ENCODE measurements at regions not wholly inside any gene's neighbourhood (a gene's known extent, or its start where the extent isn't known, plus 50 kb on each side); places are given as distances from the start of the nearest gene placed in this dataset.

- H3K36me3 Mint-ChIP-seq: no peaks in the 10 kb centered on the region
- no peak for DNase-seq (ENCODE audit: extremely low spot score, unreplicated experiment)
- no peak for TF ChIP-seq CTCF (conservative IDR thresholded peaks at IDR 0.05)
- no peaks in the 10 kb centered on the region for H3K9me3 Mint-ChIP-seq
- H3K4me1 Mint-ChIP-seq (ENCODE audit: unreplicated experiment): peaks cover 22% of the 10 kb centered on the region
- H3K27ac Mint-ChIP-seq: no peak overlapping the region
- H3K27me3 Mint-ChIP-seq: no peaks in the 10 kb centered on the region
- no peak overlapping the region for H3K4me3 Mint-ChIP-seq
Observed at GRCh38 chr13:34421858-34422475, 520.1 kb upstream of the NBEA start.

GRCh38 chr13:34422956-34423355 is 519.1 kb upstream of the NBEA start:
- H3K27me3 Mint-ChIP-seq: no peaks in the 10 kb centered on the region
- H3K27ac Mint-ChIP-seq: no peak overlapping the region

DNA sequence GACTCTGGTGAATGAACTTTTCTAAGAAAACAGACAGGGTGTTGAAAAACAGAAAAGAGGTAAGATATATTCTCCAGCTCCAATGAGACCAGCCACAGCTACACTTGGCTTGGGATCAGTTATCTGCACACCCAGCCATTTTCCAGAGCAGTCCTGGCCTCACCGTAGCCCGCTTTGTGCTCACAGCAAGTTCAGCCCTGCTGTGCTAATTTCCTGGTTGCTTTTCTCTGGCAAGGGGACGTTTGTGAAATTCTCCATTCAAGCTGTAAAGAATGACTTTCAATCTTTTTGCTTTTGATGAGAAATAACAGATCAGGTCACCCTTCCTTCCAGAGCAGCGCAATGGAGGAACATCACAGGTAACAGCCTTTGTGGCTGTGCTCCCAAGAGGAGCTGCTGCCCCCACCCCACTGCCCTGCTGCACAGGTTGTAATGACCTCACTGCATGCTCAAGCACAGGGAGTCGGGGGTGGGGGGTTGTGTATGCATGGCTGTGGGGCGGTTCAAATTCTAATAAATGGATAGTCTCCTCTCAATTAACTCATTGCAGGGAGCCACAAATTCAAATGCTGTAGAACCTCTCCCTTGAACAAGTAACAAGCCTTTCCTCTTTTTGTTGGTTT is 516.6 kb upstream of the NBEA start:
- no peak for DNase-seq (ENCODE audit: extremely low spot score, unreplicated experiment)
- Mint-ChIP-seq H3K27ac (no peak overlapping the region), H3K4me1 (ENCODE audit: unreplicated experiment) (peaks cover 15% of the 10 kb centered on the region), H3K9me3 (no peaks in the 10 kb centered on the region), H3K27me3 (no peaks in the 10 kb centered on the region), H3K4me3 (no peak overlapping the region), H3K36me3 (no peaks in the 10 kb centered on the region)
- TF ChIP-seq CTCF (conservative IDR thresholded peaks at IDR 0.05): no peak

More at GRCh38 chr13:34422956-34423355, 519.1 kb upstream of the NBEA start:
- Mint-ChIP-seq H3K36me3 (no peaks in the 10 kb centered on the region), H3K4me1 (ENCODE audit: unreplicated experiment) (peaks cover 22% of the 10 kb centered on the region), H3K4me3 (no peak overlapping the region), H3K9me3 (no peaks in the 10 kb centered on the region)
- TF ChIP-seq CTCF (conservative IDR thresholded peaks at IDR 0.05): no peak
- no peak for DNase-seq (ENCODE audit: extremely low spot score, unreplicated experiment)

DNA sequence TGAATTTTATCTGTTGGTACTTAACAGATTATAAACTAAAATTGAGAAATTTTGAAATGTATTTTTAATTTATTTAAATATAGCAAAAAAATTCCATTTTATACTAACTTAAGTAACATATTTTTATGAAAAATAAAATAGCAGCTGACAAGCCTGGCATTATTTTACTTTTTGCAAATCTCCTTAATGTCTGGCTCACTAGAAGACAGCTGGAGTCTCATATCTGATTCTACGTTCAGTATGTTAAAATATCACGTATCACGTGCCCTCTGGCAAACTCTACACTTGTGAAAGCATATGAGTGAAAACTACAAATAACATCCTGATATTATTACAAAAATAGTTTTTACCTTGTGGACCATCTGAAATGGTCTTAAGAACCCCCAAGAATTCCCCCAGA is 513.2 kb upstream of the NBEA start:
- peaks cover 10% of the 10 kb centered on the region for H3K9me3 Mint-ChIP-seq
- H3K4me3 Mint-ChIP-seq: no peak overlapping the region
- H3K27ac Mint-ChIP-seq: no peak overlapping the region

GRCh38 chr13:34430294-34430693 is 511.8 kb upstream of the NBEA start:
- H3K27ac Mint-ChIP-seq: no peak overlapping the region
- TF ChIP-seq CTCF (conservative IDR thresholded peaks at IDR 0.05): no peak
- peaks cover 4% of the 10 kb centered on the region for H3K36me3 Mint-ChIP-seq
- no peak for DNase-seq (ENCODE audit: extremely low spot score, unreplicated experiment)
- no peak overlapping the region for H3K4me3 Mint-ChIP-seq
- H3K9me3 Mint-ChIP-seq: peaks cover 10% of the 10 kb centered on the region
- H3K27me3 Mint-ChIP-seq: no peaks in the 10 kb centered on the region
- H3K4me1 Mint-ChIP-seq (ENCODE audit: unreplicated experiment): peaks cover under 1% of the 10 kb centered on the region

More for the DNA sequence above, 513.2 kb upstream of the NBEA start:
- peaks cover 8% of the 10 kb centered on the region for H3K4me1 Mint-ChIP-seq (ENCODE audit: unreplicated experiment)
- no peaks in the 10 kb centered on the region for H3K27me3 Mint-ChIP-seq
- H3K36me3 Mint-ChIP-seq: peaks cover 4% of the 10 kb centered on the region
- TF ChIP-seq CTCF (conservative IDR thresholded peaks at IDR 0.05): no peak
- DNase-seq (ENCODE audit: extremely low spot score, unreplicated experiment): no peak
